HG03103 (cell line): ENCODE measurements at regions not wholly inside any gene's neighbourhood (a gene's known extent, or its start where the extent isn't known, plus 50 kb on each side); places are given as distances from the start of the nearest gene placed in this dataset.

Experiments
- ATAC-seq: cut with Tn5 transposase; IDR thresholded peaks from one replicate; pipeline ENCODE4 v1.9.1; 2021; ENCODE audit warnings: low read depth; ENCODE audit not compliant: unreplicated experiment

- no peak for ATAC-seq
Measured at GRCh38 chr22:48895831-48896765, 931.6 kb downstream of the BRD1 start.

GRCh38 chr22:48895336-48895735, 932.3 kb downstream of the BRD1 start:
- ATAC-seq = no peak

- no peak for ATAC-seq
Measured at GRCh38 chr22:48894804-48895250, 932.8 kb downstream of the BRD1 start.

- no peak for ATAC-seq
Measured at GRCh38 chr22:48894064-48894671, 933.5 kb downstream of the BRD1 start.

- ATAC-seq = no peak
Measured at GRCh38 chr22:48893288-48894063, 934.2 kb downstream of the BRD1 start.

- no peak for ATAC-seq
Measured at GRCh38 chr22:48892578-48893287, 934.9 kb downstream of the BRD1 start.

GRCh38 chr22:48891688-48892577, 935.7 kb downstream of the BRD1 start:
- no peak for ATAC-seq

GRCh38 chr22:48890693-48891554, 936.7 kb downstream of the BRD1 start:
- ATAC-seq = no peak

- ATAC-seq = no peak
Measured at GRCh38 chr22:48889887-48890692, 937.6 kb downstream of the BRD1 start.

GRCh38 chr22:48889209-48889830, 938.4 kb downstream of the BRD1 start:
- no peak for ATAC-seq

GRCh38 chr22:48888466-48889208, 939.0 kb downstream of the BRD1 start:
- ATAC-seq = no peak

- no peak for ATAC-seq
Measured at GRCh38 chr22:48887394-48888332, 940.0 kb downstream of the BRD1 start.

GRCh38 chr22:48886604-48887393, 940.9 kb downstream of the BRD1 start:
- no peak for ATAC-seq

- no peak for ATAC-seq
Measured at GRCh38 chr22:48885919-48886305, 941.8 kb downstream of the BRD1 start.
